Astrocyte of the spinal cord (primary cell): ENCODE measurements at regions not wholly inside any gene's neighbourhood (a gene's known extent, or its start where the extent isn't known, plus 50 kb on each side); places are given as distances from the start of the nearest gene placed in this dataset.
"Not testable (repeated sequence)": the region's sequence is repeated elsewhere in the genome, so short reads cannot be mapped to it uniquely, and the experiment has no call there.

Source experiments
- DNase-seq: peaks from one replicate; pipeline ENCODE4 v3.0.0; 2011; ENCODE audit warnings: low read depth, low spot score
- H3K4me3 ChIP-seq: 2 replicates; pipeline ENCODE4 v1.5.1; 2011; ENCODE audit warnings: low read depth, mild to moderate bottlenecking, low read length, moderate library complexity
- CTCF ChIP-seq: IDR thresholded peaks from 2 replicates; pipeline ENCODE4 v1.5.1; 2012; ENCODE audit warnings: low read depth, mild to moderate bottlenecking, low read length, inconsistent platforms
- in situ Hi-C: cut with HindIII; loops from 2 replicates; pipeline ENCODE4 v1.10.0; 2017; ENCODE audit warnings: low sequenced_read_pairs

- no peak for TF ChIP-seq CTCF
- no peak for DNase-seq
- H3K4me3 ChIP-seq, result no peak overlapping the region
- in situ Hi-C loops, result no loop called here
Measured at GRCh38 chr9:19879062-19879461, 90.2 kb upstream of the SLC24A2 start.

DNA sequence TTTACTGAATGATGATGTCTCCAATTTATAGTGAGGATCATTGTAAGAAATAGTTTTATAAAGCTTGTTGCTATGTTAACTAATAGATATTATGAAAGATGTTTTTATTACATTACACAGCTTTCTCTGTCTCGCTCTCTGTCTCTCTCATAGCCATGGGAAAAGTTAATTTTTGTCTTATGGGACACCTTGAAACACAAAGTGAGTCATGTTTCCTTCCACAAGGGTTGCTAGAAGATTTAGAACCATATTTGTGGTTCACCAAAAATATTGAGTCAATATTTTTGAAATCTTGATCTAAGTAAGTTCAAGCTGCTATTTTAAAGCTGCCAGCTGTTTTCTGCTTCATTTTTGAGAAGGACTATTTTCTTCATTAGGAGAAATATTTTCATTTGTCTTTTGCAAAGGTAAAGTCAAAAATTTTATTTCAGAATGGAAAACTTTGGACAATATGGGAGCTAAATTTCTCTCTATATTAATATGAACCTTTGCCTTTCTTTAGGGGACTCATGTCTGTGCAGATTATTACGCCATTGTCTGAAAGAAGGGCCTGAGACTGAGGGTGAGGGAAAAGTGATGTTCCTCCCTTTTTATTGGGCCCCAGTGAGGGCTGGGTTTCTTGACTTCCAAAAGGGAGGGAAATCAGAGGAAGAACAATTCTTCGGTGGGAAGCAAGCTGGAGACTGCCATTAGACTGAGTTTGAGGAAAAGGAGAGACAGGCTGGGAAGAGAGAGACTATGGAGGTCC lies 87.9 kb upstream of the SLC24A2 start:
- in situ Hi-C loops, result no loop called here
- TF ChIP-seq CTCF, result no peak
- no peak for DNase-seq
- H3K4me3 ChIP-seq, result no peak overlapping the region

GRCh38 chr9:19875291-19875920 lies 86.6 kb upstream of the SLC24A2 start:
- in situ Hi-C loops, result no loop called here
- no peak for DNase-seq
- no peak overlapping the region for H3K4me3 ChIP-seq
- no peak for TF ChIP-seq CTCF

DNA sequence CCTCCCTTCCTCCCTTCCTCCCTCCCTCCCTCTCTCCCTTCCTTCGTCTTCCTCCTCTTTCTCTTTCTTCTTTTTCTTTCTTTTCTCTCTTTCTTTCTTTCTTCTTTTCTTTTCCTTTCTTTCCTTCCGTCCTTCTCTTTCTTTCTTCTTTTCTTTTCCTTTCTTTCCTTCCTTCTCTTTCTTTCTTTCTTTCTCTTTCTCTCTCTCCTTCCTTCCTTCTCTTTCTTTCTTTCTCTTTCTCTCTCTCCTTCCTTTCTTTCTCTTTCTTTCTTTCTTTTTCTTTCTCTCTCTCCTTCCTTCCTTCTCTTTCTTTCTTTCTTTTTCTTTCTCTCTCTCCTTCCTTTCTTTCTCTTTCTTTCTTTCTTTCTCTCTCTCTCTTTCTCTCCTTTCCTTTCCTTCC lies 84.4 kb upstream of the SLC24A2 start:
- in situ Hi-C loops, H3K4me3 ChIP-seq, DNase-seq: not testable (repeated sequence)

DNA sequence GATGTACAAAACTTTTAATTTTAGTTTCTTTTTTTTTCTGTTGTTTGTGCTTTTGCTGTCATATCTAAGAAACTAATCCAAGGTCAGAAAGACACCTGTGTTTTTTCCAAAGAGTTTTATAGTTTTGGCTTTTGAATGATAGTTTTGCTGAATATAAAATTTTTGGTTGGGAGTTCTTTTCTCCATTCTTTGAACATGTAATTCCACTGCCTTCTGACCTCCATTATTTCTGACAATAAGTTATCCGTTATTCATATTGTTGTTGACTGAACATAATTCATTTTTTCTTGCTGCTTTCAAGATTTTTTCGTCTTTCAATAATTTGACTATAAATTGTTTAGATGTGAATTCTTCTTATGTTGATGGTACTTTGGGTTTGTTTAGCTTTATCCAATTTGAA lies 82.2 kb upstream of the SLC24A2 start:
- no peak overlapping the region for H3K4me3 ChIP-seq
- no peak for DNase-seq
- no peak for TF ChIP-seq CTCF
- in situ Hi-C loops, result no loop called here

DNA sequence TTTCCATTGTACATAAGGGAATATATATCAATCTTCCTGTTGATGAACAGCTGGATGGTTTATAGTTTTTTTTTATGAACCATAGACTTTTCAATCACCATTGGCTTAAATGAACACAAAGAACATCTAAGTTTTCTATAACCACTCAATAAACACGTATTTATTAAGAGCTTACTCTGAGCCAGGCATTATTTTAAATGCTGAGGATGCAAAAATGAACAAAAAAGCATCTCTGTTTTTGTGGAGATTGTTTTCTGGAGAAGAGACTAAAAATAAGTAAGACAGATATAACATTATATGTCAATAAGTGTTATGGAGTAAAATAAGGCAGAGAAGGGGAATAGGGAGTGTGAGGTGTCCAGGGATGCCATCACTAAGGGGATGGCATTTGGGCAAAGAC lies 52.1 kb upstream of the SLC24A2 start:
- DNase-seq, result no peak
- no peak overlapping the region for H3K4me3 ChIP-seq
- in situ Hi-C loops, result no loop called here
- TF ChIP-seq CTCF, result no peak
